ENCODE measurements at regions not wholly inside any gene's neighbourhood (a gene's known extent, or its start where the extent isn't known, plus 50 kb on each side); places are given as distances from the start of the nearest gene placed in this dataset.

- FAIRE-seq: no peak
- no peak for DNase-seq (ENCODE audit: extremely low spot score, insufficient read length, low read depth)
Measured at GRCh38 chr6:92354270-92354829, 1065.0 kb downstream of the EPHA7 start.

GRCh38 chr6:92352130-92352529, 1067.2 kb downstream of the EPHA7 start:
- no peak for DNase-seq (ENCODE audit: extremely low spot score, insufficient read length, low read depth)
- no peak for FAIRE-seq

- FAIRE-seq: no peak
- no peak for DNase-seq (ENCODE audit: extremely low spot score, insufficient read length, low read depth)
Measured at GRCh38 chr6:92341201-92341600, 1078.2 kb downstream of the EPHA7 start.

- DNase-seq (ENCODE audit: extremely low spot score, insufficient read length, low read depth): no peak
- FAIRE-seq: no peak
Measured at GRCh38 chr6:92339936-92340640, 1079.3 kb downstream of the EPHA7 start.

- FAIRE-seq (no peak), DNase-seq (ENCODE audit: extremely low spot score, insufficient read length, low read depth) (no peak)
Measured at GRCh38 chr6:92337571-92337970, 1081.8 kb downstream of the EPHA7 start.

- FAIRE-seq (no peak), DNase-seq (ENCODE audit: extremely low spot score, insufficient read length, low read depth) (no peak)
Measured at GRCh38 chr6:92329208-92329847, 1090.0 kb downstream of the EPHA7 start.

GRCh38 chr6:92315312-92315711, 1104.0 kb downstream of the EPHA7 start:
- DNase-seq (ENCODE audit: extremely low spot score, insufficient read length, low read depth): no peak
- no peak for FAIRE-seq

GRCh38 chr6:92297101-92297500, 1122.3 kb downstream of the EPHA7 start:
- DNase-seq (ENCODE audit: extremely low spot score, insufficient read length, low read depth) (no peak), FAIRE-seq (no peak)

- no peak for DNase-seq (ENCODE audit: extremely low spot score, insufficient read length, low read depth)
- FAIRE-seq: no peak
Measured at GRCh38 chr6:92292067-92292466, 1127.3 kb downstream of the EPHA7 start.

GRCh38 chr6:92289831-92290230, 1129.5 kb downstream of the EPHA7 start:
- DNase-seq (ENCODE audit: extremely low spot score, insufficient read length, low read depth) (no peak), FAIRE-seq (no peak)

GRCh38 chr6:92281571-92282076, 1137.7 kb downstream of the EPHA7 start:
- no peak for DNase-seq (ENCODE audit: extremely low spot score, insufficient read length, low read depth)
- FAIRE-seq: no peak

GRCh38 chr6:92275150-92275549, 1144.2 kb downstream of the EPHA7 start:
- FAIRE-seq (no peak), DNase-seq (ENCODE audit: extremely low spot score, insufficient read length, low read depth) (no peak)

- FAIRE-seq: no peak
Measured at GRCh38 chr6:92274588-92274987, 1144.8 kb downstream of the EPHA7 start.

GRCh38 chr6:92273694-92274093, 1145.7 kb downstream of the EPHA7 start:
- DNase-seq (ENCODE audit: extremely low spot score, insufficient read length, low read depth) (no peak), FAIRE-seq (no peak)

More at GRCh38 chr6:92274588-92274987, 1144.8 kb downstream of the EPHA7 start:
- DNase-seq (ENCODE audit: extremely low spot score, insufficient read length, low read depth): no peak

GRCh38 chr6:92271091-92271490, 1148.3 kb downstream of the EPHA7 start:
- no peak for FAIRE-seq
- DNase-seq (ENCODE audit: extremely low spot score, insufficient read length, low read depth): no peak

GRCh38 chr6:92270365-92270764, 1149.0 kb downstream of the EPHA7 start:
- DNase-seq (ENCODE audit: extremely low spot score, insufficient read length, low read depth): no peak
- FAIRE-seq: no peak

GRCh38 chr6:92267335-92267734, 1152.0 kb downstream of the EPHA7 start:
- no peak for DNase-seq (ENCODE audit: extremely low spot score, insufficient read length, low read depth)
- FAIRE-seq: no peak

GRCh38 chr6:92263864-92264263, 1155.5 kb downstream of the EPHA7 start:
- no peak for DNase-seq (ENCODE audit: extremely low spot score, insufficient read length, low read depth)
- FAIRE-seq: no peak

GRCh38 chr6:92259171-92259570, 1160.2 kb downstream of the EPHA7 start:
- DNase-seq (ENCODE audit: extremely low spot score, insufficient read length, low read depth) (no peak), FAIRE-seq (no peak)

- DNase-seq (ENCODE audit: extremely low spot score, insufficient read length, low read depth) (no peak), FAIRE-seq (no peak)
Measured at GRCh38 chr6:92243315-92243714, 1176.0 kb downstream of the EPHA7 start.

- no peak for FAIRE-seq
- no peak for DNase-seq (ENCODE audit: extremely low spot score, insufficient read length, low read depth)
Measured at GRCh38 chr6:92231171-92231701, 1188.1 kb downstream of the EPHA7 start.

Measured in GM18507 (cell line).